Loucy (cell line): ENCODE measurements at regions not wholly inside any gene's neighbourhood (a gene's known extent, or its start where the extent isn't known, plus 50 kb on each side); places are given as distances from the start of the nearest gene placed in this dataset.

ENCODE experiments used
- H2AFZ ChIP-seq: fragments of 200-600 bp; sonication (generic); 2 replicates; pipeline ENCODE4 v1.6.0; 2016; ENCODE audit warnings: antibody characterized with exemption, mild to moderate bottlenecking, low read length, moderate library complexity
- H3F3A ChIP-seq: fragments of 200-600 bp; 2 replicates; pipeline ENCODE4 v1.6.0; 2016; ENCODE audit warnings: antibody characterized with exemption, low read depth, mild to moderate bottlenecking
- H3K27me3 ChIP-seq: fragments of 200-600 bp; sonication (generic); 2 replicates; pipeline ENCODE4 v1.6.1; 2014; ENCODE audit warnings: low read length, mild to moderate bottlenecking; ENCODE audit not compliant: insufficient read depth, poor library complexity, severe bottlenecking
- H3K36me3 ChIP-seq: fragments of 200-600 bp; sonication (generic); 2 replicates; pipeline ENCODE4 v1.6.1; 2016; ENCODE audit warnings: low read length; ENCODE audit not compliant: insufficient read depth
- H3K4me1 ChIP-seq: fragments of 200-600 bp; sonication (generic); 2 replicates; pipeline ENCODE4 v1.5.1; 2014; ENCODE audit warnings: low read length, mild to moderate bottlenecking; ENCODE audit not compliant: insufficient read depth, poor library complexity, severe bottlenecking
- H3K4me2 ChIP-seq: fragments of 200-600 bp; sonication (generic); 2 replicates; pipeline ENCODE4 v1.6.0; 2014; ENCODE audit warnings: antibody characterized with exemption, low read length, low read depth, mild to moderate bottlenecking; ENCODE audit not compliant: poor library complexity, severe bottlenecking
- H3K4me3 ChIP-seq: fragments of 200-600 bp; sonication (generic); 2 replicates; pipeline ENCODE4 v1.5.1; 2014; ENCODE audit warnings: low read length, mild to moderate bottlenecking, mixed read lengths; ENCODE audit not compliant: poor library complexity, severe bottlenecking
- H3K79me2 ChIP-seq: fragments of 200-600 bp; sonication (generic); 2 replicates; pipeline ENCODE4 v1.6.1; 2014; ENCODE audit warnings: low read length; ENCODE audit not compliant: insufficient read depth
- H3K9ac ChIP-seq: fragments of 200-600 bp; sonication (generic); 2 replicates; pipeline ENCODE4 v1.6.0; 2014; ENCODE audit warnings: mild to moderate bottlenecking, low read depth, low read length, moderate library complexity; ENCODE audit not compliant: poor library complexity, severe bottlenecking
- H3K9me2 ChIP-seq: fragments of 200-600 bp; sonication (generic); replicated peaks from 2 replicates; pipeline ENCODE4 v1.6.1; 2016; ENCODE audit warnings: low read depth, low read length, mixed read lengths
- H3K9me3 ChIP-seq: fragments of 200-600 bp; sonication (generic); 2 replicates; pipeline ENCODE4 v1.6.1; 2014; ENCODE audit warnings: mild to moderate bottlenecking, antibody characterized with exemption, low read length, low read depth; ENCODE audit not compliant: insufficient read depth
- H4K20me1 ChIP-seq: fragments of 200-600 bp; sonication (generic); 2 replicates; pipeline ENCODE4 v1.6.0; 2014; ENCODE audit warnings: antibody characterized with exemption, low read length, mild to moderate bottlenecking; ENCODE audit not compliant: insufficient read depth, poor library complexity, severe bottlenecking
- CTCF ChIP-seq: fragments of 200-600 bp; sonication (generic); conservative IDR thresholded peaks from 2 replicates; pipeline ENCODE4 v1.5.1; 2014; ENCODE audit warnings: mild to moderate bottlenecking, antibody characterized with exemption, low read length
- EZH2phosphoT487 ChIP-seq: fragments of 200-600 bp; IDR thresholded peaks from 2 replicates; pipeline ENCODE4 v1.6.1; 2018; ENCODE audit warnings: antibody characterized with exemption, mild to moderate bottlenecking, moderate library complexity, borderline replicate concordance

- Histone ChIP-seq H3F3A (no peaks in the 10 kb centered on the region), H3K4me2 (no peak overlapping the region), H3K4me1 (no peaks in the 10 kb centered on the region), H3K9ac (no peak overlapping the region), H4K20me1 (no peaks in the 10 kb centered on the region), H3K4me3 (no peak overlapping the region), H3K27me3 (no peaks in the 10 kb centered on the region), H3K9me2 (no peaks in the 10 kb centered on the region), H2AFZ (peak overlapping the region; percentile 27; the same call in 1 of the 2 replicates), H3K9me3 (no peaks in the 10 kb centered on the region), H3K36me3 (no peaks in the 10 kb centered on the region), H3K79me2 (no peaks in the 10 kb centered on the region)
- TF ChIP-seq CTCF, result no peak
- no peak for TF ChIP-seq EZH2phosphoT487
These were observed 50.7 kb upstream of the AP4E1 start for GRCh38 chr15:50857763-50858162.

DNA sequence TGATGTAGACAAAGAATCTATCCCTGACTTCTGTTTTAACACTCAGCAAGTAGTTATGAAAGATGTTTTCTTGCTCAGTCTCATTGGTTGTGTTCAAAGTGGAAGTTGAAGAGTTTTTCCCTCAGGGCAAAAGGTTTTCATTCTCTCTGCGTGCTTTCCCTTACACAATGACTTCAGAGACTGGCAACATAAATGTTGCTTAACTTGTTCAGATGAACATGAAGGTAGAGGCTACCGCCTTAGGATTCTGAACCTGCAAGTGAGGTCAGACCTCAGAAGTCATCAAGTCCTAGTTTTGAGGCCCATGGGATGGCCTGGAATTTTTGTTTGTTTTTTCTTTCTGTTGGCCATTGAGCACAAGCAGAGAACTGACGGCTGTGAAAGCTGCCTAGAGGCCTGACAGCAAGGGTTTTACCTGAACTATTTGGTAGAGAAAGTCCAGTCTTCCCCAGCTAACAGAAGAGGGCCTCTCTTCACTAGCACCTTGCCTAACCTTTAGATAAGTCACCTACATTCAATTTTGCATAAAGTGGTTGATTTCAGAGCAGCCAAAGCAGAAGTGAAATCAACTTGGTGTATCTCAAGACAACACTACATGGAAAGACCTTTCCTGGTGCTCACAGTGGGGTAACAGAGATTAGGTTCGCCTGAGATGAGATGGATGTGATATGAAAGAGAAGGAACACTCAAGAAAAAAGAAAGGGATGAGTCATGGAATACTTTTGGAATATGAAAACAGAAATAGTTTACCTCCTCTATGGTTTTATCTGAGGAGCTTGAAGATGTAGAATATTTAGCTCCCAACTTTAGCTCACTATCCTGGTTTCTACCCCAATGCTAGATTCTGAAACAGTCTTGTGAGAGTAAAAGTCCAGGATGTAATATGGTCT lies 53.6 kb upstream of the AP4E1 start:
- H3F3A ChIP-seq, result no peaks in the 10 kb centered on the region
- H3K4me3 ChIP-seq, result no peak overlapping the region
- H3K4me2 ChIP-seq, result no peak overlapping the region
- no peak overlapping the region for H3K9ac ChIP-seq
- no peaks in the 10 kb centered on the region for H3K36me3 ChIP-seq
- H3K79me2 ChIP-seq, result no peaks in the 10 kb centered on the region
- no peaks in the 10 kb centered on the region for H3K27me3 ChIP-seq
- no peaks in the 10 kb centered on the region for H3K9me2 ChIP-seq
- H2AFZ ChIP-seq, result no peak overlapping the region
- TF ChIP-seq EZH2phosphoT487 (no peak), CTCF (no peak)
- no peaks in the 10 kb centered on the region for H3K9me3 ChIP-seq
- no peaks in the 10 kb centered on the region for H4K20me1 ChIP-seq
- H3K4me1 ChIP-seq, result no peaks in the 10 kb centered on the region

GRCh38 chr15:50850003-50850402 lies 58.5 kb upstream of the AP4E1 start:
- H3K79me2 ChIP-seq, result no peaks in the 10 kb centered on the region
- TF ChIP-seq CTCF (no peak), EZH2phosphoT487 (no peak)
- no peaks in the 10 kb centered on the region for H3K4me1 ChIP-seq
- H3K36me3 ChIP-seq, result no peaks in the 10 kb centered on the region
- no peaks in the 10 kb centered on the region for H3K9me3 ChIP-seq
- H3K27me3 ChIP-seq, result no peaks in the 10 kb centered on the region
- H3K4me2 ChIP-seq, result no peak overlapping the region
- no peak overlapping the region for H2AFZ ChIP-seq
- no peaks in the 10 kb centered on the region for H4K20me1 ChIP-seq
- no peak overlapping the region for H3K4me3 ChIP-seq
- H3K9ac ChIP-seq, result no peak overlapping the region
- no peaks in the 10 kb centered on the region for H3F3A ChIP-seq
- no peaks in the 10 kb centered on the region for H3K9me2 ChIP-seq
